Inferior parietal cortex (tissue), 1 donor: ENCODE measurements at regions not wholly inside any gene's neighbourhood (a gene's known extent, or its start where the extent isn't known, plus 50 kb on each side); places are given as distances from the start of the nearest gene placed in this dataset.
"Not testable (repeated sequence)": the region's sequence is repeated elsewhere in the genome, so short reads cannot be mapped to it uniquely, and the experiment has no call there.

Experiments
- DNase-seq: peaks from one replicate; pipeline ENCODE4 v3.0.0-alpha.2; 2016; ENCODE audit errors: extremely low spot score

DNA sequence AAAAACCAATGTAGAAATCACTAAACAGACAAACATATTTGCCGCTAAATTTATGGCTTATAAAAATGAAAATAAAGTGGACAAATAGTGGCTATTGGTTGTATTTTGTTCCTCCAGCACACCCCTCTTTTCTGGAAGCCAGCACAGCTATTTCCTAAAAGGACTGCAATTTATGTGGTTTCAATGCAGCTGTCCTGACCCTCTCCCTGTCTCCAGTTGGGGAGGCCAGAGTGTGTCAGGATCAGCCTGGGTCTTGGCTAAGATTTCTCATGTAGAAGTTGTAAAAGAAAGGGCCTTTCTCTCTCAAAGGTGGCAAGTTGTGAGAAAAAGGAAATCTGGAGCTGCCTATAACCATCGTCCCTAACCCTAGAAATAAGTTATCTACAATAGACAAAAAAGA is 165.6 kb downstream of the ALDH8A1 start:
- DNase-seq: no peak

- no peak for DNase-seq
Observed at GRCh38 chr6:134778431-134778830, 171.5 kb downstream of the ALDH8A1 start.

GRCh38 chr6:134774201-134774638 is 175.7 kb downstream of the ALDH8A1 start:
- DNase-seq: no peak

- no peak for DNase-seq
Observed at GRCh38 chr6:134772671-134773360, 177.1 kb downstream of the ALDH8A1 start.

GRCh38 chr6:134768931-134769330 is 181.0 kb downstream of the ALDH8A1 start:
- DNase-seq: no peak

DNA sequence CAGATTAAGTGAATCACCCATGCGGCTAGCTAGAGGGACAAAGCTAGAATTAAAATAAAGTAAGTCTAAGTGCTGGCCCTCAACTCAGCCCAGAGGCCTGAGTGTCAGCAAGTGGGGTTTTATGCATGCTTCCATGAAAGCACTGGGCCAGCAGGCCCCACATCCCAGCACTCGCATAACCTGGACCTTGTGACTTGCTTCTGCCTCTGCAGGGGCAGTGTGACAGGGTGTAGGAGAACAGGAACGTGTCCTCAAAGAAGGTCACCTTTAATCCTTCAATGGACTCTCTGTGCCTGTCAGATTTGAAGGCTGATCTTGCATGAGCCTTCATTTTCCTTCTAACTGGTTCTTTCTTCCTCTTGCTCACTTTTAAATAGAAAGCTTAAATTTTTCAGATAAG is 183.4 kb downstream of the ALDH8A1 start:
- no peak for DNase-seq

DNA sequence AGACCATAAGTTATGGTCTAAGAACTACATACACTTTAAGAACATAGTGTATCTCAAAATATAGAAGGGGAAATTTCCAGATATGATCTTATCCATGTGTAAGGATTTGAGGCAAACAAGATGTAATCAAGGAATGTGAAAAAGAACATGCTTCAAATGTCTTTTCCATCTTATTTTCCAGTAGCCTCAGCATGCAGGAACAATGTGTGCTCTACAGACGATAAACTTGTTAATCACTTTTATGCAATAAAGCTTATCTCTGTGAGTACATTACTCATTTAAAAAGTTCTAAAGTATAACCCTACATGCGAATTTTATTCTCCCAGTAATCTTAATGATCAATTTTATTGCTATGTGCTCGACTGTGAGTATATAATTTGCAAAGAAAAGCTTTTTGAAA is 185.2 kb downstream of the ALDH8A1 start:
- no peak for DNase-seq

DNA sequence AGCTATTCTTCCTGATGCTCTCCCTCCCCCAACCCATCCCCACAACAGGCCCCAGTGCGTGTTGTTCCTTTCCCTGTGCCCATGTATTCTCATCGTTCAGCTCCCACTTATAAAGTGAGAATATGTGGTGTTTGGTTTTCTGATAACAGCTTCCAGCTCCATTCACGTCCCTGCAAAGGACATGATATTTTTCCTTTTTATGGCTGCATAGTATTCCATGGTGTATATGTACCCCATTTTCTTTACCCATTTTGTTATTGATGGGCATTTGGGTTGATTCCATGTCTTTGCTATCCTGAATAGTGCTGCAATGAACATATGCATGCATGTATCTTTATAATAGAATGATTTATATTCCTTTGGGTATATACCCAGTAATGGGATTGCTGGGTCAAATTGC is 186.3 kb downstream of the ALDH8A1 start:
- DNase-seq: not testable (repeated sequence)

DNA sequence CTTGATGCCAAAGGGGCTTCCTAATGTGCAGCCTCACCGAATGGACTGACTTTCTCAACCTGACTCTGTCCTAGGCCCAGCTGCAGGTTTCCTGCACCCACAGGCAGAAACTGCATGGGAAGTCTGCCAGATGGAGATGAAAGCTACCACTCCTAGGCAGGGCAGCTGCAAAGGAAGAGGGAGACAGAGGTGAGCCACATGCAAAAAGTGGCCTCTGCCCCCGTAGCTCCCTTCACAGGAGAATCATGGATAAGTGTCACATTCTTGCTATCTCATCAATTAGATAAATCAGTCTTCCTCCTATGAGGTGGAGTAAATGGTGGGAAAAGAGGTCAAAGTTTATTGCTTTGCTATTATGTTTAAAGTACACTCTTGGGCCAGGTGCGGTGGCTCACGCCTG is 191.3 kb downstream of the ALDH8A1 start:
- DNase-seq: no peak

DNA sequence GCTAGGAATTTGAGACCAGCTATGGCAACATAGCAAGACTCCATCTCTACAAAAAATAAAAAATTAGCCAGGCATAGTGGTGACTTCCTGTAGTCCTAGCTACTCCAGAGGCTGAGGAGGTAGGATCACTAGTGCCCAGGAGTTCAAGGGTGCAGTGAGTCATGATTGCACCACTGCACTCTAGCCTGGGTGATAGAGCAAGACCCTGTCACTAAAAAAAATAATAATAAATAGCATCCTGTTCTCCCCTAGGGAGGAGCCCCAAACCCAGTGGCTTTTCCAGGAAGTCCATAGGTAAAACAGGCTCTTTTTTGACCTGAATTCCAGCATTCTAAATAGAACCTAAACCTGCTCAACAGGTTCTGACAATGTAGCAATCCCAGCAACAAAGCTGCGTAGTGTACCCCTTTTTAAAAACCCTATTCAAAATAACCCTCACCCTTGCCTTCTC is 192.0 kb downstream of the ALDH8A1 start:
- DNase-seq: no peak

DNA sequence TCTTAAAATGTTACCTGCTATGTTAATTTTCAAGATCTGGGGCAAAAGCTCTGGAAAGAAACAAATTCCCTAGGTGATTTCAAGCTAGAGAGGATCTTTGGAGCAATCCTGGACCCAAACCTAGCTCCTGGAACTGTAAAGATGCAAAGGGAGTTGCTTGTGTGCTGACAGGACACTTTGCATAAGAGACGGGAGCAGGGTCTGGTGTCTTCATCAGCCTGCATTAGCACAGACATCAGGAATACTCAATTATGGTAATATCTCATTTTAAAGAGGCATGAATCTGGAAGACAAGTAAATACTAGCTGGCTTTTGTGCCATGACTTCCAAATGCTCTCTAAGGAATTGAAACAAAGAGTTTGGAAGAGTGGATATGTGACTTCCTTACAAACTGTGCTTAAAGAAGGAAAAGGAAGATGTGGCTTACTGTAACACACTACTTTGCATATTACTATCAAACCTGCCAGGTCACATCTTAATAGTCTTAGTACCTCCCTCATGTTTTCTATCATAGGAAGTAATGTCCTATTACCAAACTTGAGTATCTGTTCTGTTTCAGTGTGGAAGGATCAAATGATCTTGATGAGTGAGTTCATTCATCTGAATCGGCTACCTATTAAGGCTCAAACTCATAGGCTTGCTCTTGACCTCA is 193.4 kb downstream of the ALDH8A1 start:
- no peak for DNase-seq

DNA sequence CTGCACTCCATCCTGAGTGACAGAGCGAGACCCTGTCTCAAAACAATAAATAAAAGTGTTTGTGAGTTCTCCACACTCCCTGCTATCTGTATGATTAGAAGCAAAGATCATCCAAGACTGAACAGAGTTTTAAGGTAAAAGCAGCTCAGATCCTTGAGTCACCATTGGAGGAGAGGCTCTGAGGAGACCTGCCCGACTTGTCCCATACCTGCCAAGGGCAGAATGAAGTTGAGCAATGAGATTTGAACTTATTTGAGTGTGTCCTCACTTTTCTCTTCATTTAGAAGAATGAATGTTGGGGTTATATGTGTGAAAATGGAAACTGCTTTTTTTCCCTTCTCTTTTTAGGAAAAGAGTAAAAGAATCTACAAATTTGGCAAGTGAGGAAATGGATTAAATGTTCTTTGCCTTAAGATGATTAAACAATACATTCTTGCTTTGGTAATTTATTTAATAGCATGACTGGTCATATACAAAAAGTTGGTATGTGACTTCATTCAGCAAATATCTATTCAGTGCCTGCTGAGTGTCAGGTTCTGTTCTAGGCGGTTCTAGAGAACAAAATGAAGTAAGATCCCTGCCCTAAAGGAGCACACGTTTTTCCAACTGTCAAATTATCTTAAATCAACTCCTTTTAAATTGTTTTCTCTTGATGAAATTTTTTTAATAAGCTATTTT is 195.7 kb downstream of the ALDH8A1 start:
- no peak for DNase-seq

GRCh38 chr6:134753001-134753400 is 196.9 kb downstream of the ALDH8A1 start:
- DNase-seq: no peak

DNA sequence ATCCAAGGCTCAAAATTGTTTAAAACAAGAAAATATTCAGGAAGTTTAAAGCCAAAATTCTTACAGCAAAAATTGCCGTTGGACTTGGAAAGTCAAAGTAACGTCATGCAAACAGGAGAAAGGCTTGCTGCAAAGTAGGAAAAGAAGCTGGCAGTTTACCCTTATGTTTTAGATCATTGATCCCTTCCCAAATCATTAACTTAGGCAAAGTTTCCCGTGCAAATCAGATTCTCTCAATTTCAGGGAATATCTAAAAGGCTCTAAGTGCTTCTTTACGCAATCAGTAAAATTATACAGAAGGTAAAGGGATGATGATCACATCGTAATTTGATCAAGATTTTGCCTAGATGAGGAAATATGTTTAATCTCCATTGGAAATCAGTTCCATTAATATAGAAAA is 197.5 kb downstream of the ALDH8A1 start:
- DNase-seq: no peak

GRCh38 chr6:134750669-134751068 is 199.2 kb downstream of the ALDH8A1 start:
- no peak for DNase-seq

DNA sequence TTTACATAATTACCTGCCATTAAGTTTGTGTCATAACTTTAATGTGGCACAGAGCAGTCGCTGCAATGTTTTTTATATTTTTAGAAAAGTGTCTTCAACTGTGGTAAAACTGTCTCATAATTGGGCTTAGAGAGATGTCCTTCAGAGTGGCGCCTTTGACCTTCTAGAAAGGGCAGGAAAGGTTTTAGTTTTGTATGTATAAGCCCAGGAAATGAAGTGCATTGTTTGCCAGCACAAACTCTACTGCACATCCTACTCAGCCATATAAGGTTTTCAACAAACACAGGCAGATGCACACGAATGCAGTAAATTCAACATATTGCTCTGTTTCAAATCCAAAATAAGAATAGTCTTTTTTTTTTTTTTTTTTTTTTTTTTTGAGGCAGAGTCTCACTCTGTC is 201.4 kb downstream of the ALDH8A1 start:
- DNase-seq: no peak

- DNase-seq: not testable (repeated sequence)
Observed at GRCh38 chr6:134747197-134747596, 202.7 kb downstream of the ALDH8A1 start.

- no peak for DNase-seq
Observed at GRCh38 chr6:134746140-134746539, 203.8 kb downstream of the ALDH8A1 start.

GRCh38 chr6:134745192-134745591 is 204.7 kb downstream of the ALDH8A1 start:
- not testable (repeated sequence) for DNase-seq

DNA sequence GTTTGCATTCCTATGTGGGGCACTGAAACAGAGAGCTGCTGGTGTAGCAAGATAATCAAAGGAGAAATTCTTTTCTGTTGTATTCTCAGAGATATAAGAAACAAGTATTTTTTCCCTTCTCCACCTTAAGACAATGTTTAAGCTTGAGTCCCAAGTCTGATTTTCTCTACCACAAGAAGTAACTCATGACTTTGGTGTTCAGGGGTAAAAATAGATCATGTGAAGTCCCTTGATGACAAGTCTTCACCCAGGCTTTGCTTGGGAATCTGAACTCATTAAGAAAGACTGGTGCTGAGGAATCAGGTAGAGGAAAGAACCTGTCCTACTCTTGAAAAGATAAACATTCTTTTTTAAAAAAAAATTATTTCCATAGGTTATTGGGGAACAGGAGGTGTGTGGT is 205.6 kb downstream of the ALDH8A1 start:
- DNase-seq: no peak

GRCh38 chr6:134741200-134741536 is 208.7 kb downstream of the ALDH8A1 start:
- DNase-seq: peak; percentile 62

GRCh38 chr6:134740473-134741199 is 209.3 kb downstream of the ALDH8A1 start:
- no peak for DNase-seq
